HCT116 (cell line): ENCODE measurements at regions not wholly inside any gene's neighbourhood (a gene's known extent, or its start where the extent isn't known, plus 50 kb on each side); places are given as distances from the start of the nearest gene placed in this dataset.

ENCODE experiments used
- ATAC-seq: fragments of 200-7000 bp; cut with Tn5 transposase; 2 replicates; pipeline ENCODE4 v1.9.1; 2020; ENCODE audit warnings: mild to moderate bottlenecking, moderate library complexity
- BruUV-seq: library from RNA; stranded (reverse); fragments of 400-500 nt; replicated peaks from 2 replicates; lab custom pipeline; 2021; lab: Mats Ljungman, UMichigan
- CTCF ChIA-PET: fragments of 300-600 bp; sonication (Branson Sonifier 250); formaldehyde crosslinking; loops from one replicate; lab custom pipeline; 2021; ENCODE audit warnings: antibody characterized with exemption; lab: Charles Lee
- POLR2A ChIA-PET: fragments of 300-600, 350-600 bp; sonication (Branson Sonifier 250); formaldehyde crosslinking; loops from one replicate; lab custom pipeline; 2021; ENCODE audit warnings: antibody characterized with exemption; lab: Charles Lee
- RAD21 ChIA-PET, 2 experiments: fragments of 300-600 bp; sonication (Branson Sonifier 250); formaldehyde crosslinking; loops; one replicate each; lab custom pipeline; 2023; ENCODE audit warnings: low total read pairs in 2 of 2; ENCODE audit not compliant: uncharacterized antibody in 2 of 2, unreplicated experiment in 2 of 2, low non-redundant PET in 1 of 2; lab: Charles Lee
- DNase-seq: peaks from one replicate; pipeline ENCODE4 v3.0.0-alpha.2; 2010; ENCODE audit warnings: low read depth, low spot score
- H2AFZ ChIP-seq: fragments of 200-600 bp; shearing (Covaris generic), sonication (generic); 2 replicates; pipeline ENCODE4 v1.6.1; 2017; ENCODE audit warnings: low read depth, mixed run types, mixed read lengths, antibody characterized with exemption, low read length; ENCODE audit not compliant: poor library complexity, severe bottlenecking
- H3K27ac ChIP-seq: 2 replicates; pipeline ENCODE4 v1.5.1; 2012; ENCODE audit warnings: low read depth, low read length
- H3K27me3 ChIP-seq: fragments of 200-600 bp; sonication (generic); 2 replicates; pipeline ENCODE4 v1.6.1; 2016; ENCODE audit warnings: mixed run types, low read length, mixed read lengths; ENCODE audit not compliant: insufficient read depth
- H3K36me3 ChIP-seq, 2 experiments: fragments of 200-500 bp in 1 of 2; fragments of 200-600 bp in 1 of 2; sonication (Bioruptor generic) in 1 of 2; sonication (generic) in 1 of 2; 2 replicates each; pipeline versions ENCODE4 v1.5.1 to v1.6.1; 2014 to 2016; ENCODE audit warnings: low read length in 2 of 2, inconsistent platforms in 1 of 2, mixed read lengths in 1 of 2, mixed run types in 1 of 2; ENCODE audit not compliant: insufficient read depth in 2 of 2, control insufficient read depth in 1 of 2
- H3K4me1 ChIP-seq, 2 experiments: fragments of 200-600 bp in 1 of 2; sonication (generic) in 1 of 2; 2 replicates each; pipeline versions ENCODE4 v1.5.1 to v1.6.1; 2012 to 2017; ENCODE audit warnings: low read length in 2 of 2, inconsistent platforms in 1 of 2, mild to moderate bottlenecking in 1 of 2, mixed read lengths in 1 of 2, mixed run types in 1 of 2, moderate library complexity in 1 of 2; ENCODE audit not compliant: insufficient read depth in 2 of 2, control insufficient read depth in 1 of 2
- H3K4me2 ChIP-seq: fragments of 200-600 bp; sonication (generic); 2 replicates; pipeline ENCODE4 v1.6.1; 2017; ENCODE audit warnings: mixed run types, low read length, mixed read lengths
- H3K4me3 ChIP-seq, 2 experiments: fragments of 200-600 bp in 1 of 2; sonication (generic) in 1 of 2; replicated peaks in 1 of 2; 2 replicates each; pipeline ENCODE4 v1.5.1; 2011 to 2016; ENCODE audit warnings: low read length in 2 of 2, control low read depth in 1 of 2, low read depth in 1 of 2, mild to moderate bottlenecking in 1 of 2, mixed read lengths in 1 of 2, mixed run types in 1 of 2
- H3K79me2 ChIP-seq: fragments of 200-600 bp; sonication (generic); 2 replicates; pipeline ENCODE4 v1.6.1; 2017; ENCODE audit warnings: mild to moderate bottlenecking, mixed run types, low read length, moderate library complexity, mixed read lengths; ENCODE audit not compliant: insufficient read depth
- H3K9ac ChIP-seq: fragments of 200-600 bp; sonication (generic); 2 replicates; pipeline ENCODE4 v1.6.1; 2016; ENCODE audit warnings: low read length, mixed read lengths
- H3K9me2 ChIP-seq: fragments of 200-600 bp; sonication (generic), shearing (Covaris generic); 2 replicates; pipeline ENCODE4 v1.6.1; 2017; ENCODE audit warnings: mixed run types, mild to moderate bottlenecking, moderate library complexity; ENCODE audit not compliant: insufficient read depth
- H3K9me3 ChIP-seq, 2 experiments: fragments of 200-500 bp in 1 of 2; fragments of 200-600 bp in 1 of 2; sonication (Bioruptor generic) in 1 of 2; sonication (generic) in 1 of 2; 2 replicates each; pipeline ENCODE4 v1.6.1; 2014 to 2017; ENCODE audit warnings: low read length in 2 of 2, mixed read lengths in 2 of 2, inconsistent platforms in 1 of 2, low read depth in 1 of 2, mild to moderate bottlenecking in 1 of 2, mixed run types in 1 of 2, moderate library complexity in 1 of 2; ENCODE audit not compliant: control insufficient read depth in 1 of 2, insufficient read depth in 1 of 2
- H4K20me1 ChIP-seq: fragments of 200-600 bp; sonication (generic), shearing (Covaris generic); 2 replicates; pipeline ENCODE4 v1.6.1; 2017; ENCODE audit warnings: mixed run types, mild to moderate bottlenecking, moderate library complexity; ENCODE audit not compliant: insufficient read depth
- CBX3 ChIP-seq: IDR thresholded peaks from 2 replicates; pipeline ENCODE4 v1.6.1; 2012; ENCODE audit warnings: low read depth
- CEBPB ChIP-seq: IDR thresholded peaks from 2 replicates; pipeline ENCODE4 v1.6.1; 2012; ENCODE audit warnings: low read depth
- EGR1 ChIP-seq: IDR thresholded peaks from 2 replicates; pipeline ENCODE4 v1.6.1; 2012; ENCODE audit warnings: low read depth
- ELF1 ChIP-seq: IDR thresholded peaks from 2 replicates; pipeline ENCODE4 v1.6.1; 2012; ENCODE audit warnings: low read depth, borderline replicate concordance
- EZH2 ChIP-seq: fragments of 200-600 bp; sonication (generic); IDR thresholded peaks from 2 replicates; pipeline ENCODE4 v1.6.1; 2017; ENCODE audit warnings: antibody characterized with exemption, mixed run types
- EZH2phosphoT487 ChIP-seq: fragments of 200-600 bp; IDR thresholded peaks from 2 replicates; pipeline ENCODE4 v1.6.1; 2018; ENCODE audit warnings: antibody characterized with exemption, borderline replicate concordance
- MAX ChIP-seq: IDR thresholded peaks from 2 replicates; pipeline ENCODE4 v1.6.1; 2012
- POLR2A ChIP-seq: IDR thresholded peaks from 2 replicates; pipeline ENCODE4 v1.7.0; 2011; ENCODE audit warnings: borderline replicate concordance; ENCODE audit not compliant: insufficient read depth, insufficient read length; ENCODE audit errors: extremely low read depth
- POLR2AphosphoS5 ChIP-seq: IDR thresholded peaks from 2 replicates; pipeline ENCODE4 v1.6.1; 2011; ENCODE audit warnings: mild to moderate bottlenecking, low read depth, low read length, moderate library complexity
- REST ChIP-seq: IDR thresholded peaks from 2 replicates; pipeline ENCODE4 v1.6.1; 2012; ENCODE audit warnings: low read depth
- SIN3A ChIP-seq: IDR thresholded peaks from 2 replicates; pipeline ENCODE4 v1.6.1; 2012; ENCODE audit warnings: low read depth
- SP1 ChIP-seq: IDR thresholded peaks from 2 replicates; pipeline ENCODE4 v1.6.1; 2012; ENCODE audit warnings: low read depth
- SRF ChIP-seq: IDR thresholded peaks from 2 replicates; pipeline ENCODE4 v1.6.1; 2012; ENCODE audit warnings: low read depth
- TCF7L2 ChIP-seq: IDR thresholded peaks from 2 replicates; pipeline ENCODE4 v1.7.0; 2011; ENCODE audit warnings: borderline replicate concordance, inconsistent platforms; ENCODE audit not compliant: insufficient read depth, insufficient read length; ENCODE audit errors: extremely low read depth
- YY1 ChIP-seq: IDR thresholded peaks from 2 replicates; pipeline ENCODE4 v1.6.1; 2011; ENCODE audit warnings: low read length, low read depth, moderate library complexity, mild to moderate bottlenecking; ENCODE audit not compliant: insufficient replicate concordance; ENCODE audit errors: extremely low read depth
- ZFX ChIP-seq: fragments of 450-650 bp; IDR thresholded peaks from 2 replicates; pipeline ENCODE4 v1.6.1; 2017
- ZNF274 ChIP-seq: fragments of 200-500 bp; sonication (Bioruptor generic); IDR thresholded peaks from 2 replicates; pipeline ENCODE4 v1.6.1; 2014; ENCODE audit warnings: mild to moderate bottlenecking, low read depth, low read length, inconsistent platforms
- intact Hi-C: fragments of 100-400 bp; cut with micrococcal nuclease; formaldehyde crosslinking; loops from 2 replicates; pipeline ENCODE4 v1.10.0; 2022

- TF ChIP-seq ELF1 (no peak), REST (no peak), EZH2phosphoT487 (no peak), SRF (no peak), SP1 (no peak), EGR1 (no peak), CBX3 (no peak), TCF7L2 (no peak), ZFX (no peak)
These were observed 51.0 kb upstream of the GALR1 start (continued) for GRCh38 chr18:77198663-77199062.

GRCh38 chr18:77199707-77200106, 49.9 kb upstream of the GALR1 start:
- TF ChIP-seq SIN3A = no peak
- TF ChIP-seq EZH2 = no peak
- TF ChIP-seq POLR2AphosphoS5 = no peak
- TF ChIP-seq CEBPB = no peak
- no peak for TF ChIP-seq YY1
- no peak for TF ChIP-seq SP1
- no peak for TF ChIP-seq ZNF274
- no peak for TF ChIP-seq POLR2A
- TF ChIP-seq MAX = no peak
- Histone ChIP-seq H3K9ac (no peak overlapping the region), H2AFZ (no peak overlapping the region), H3K4me1 (peaks cover 0 to 9% of the 10 kb centered on the region in 2 experiments; a peak in 2 of 4 replicates), H4K20me1 (no peaks in the 10 kb centered on the region), H3K4me3 (no peak overlapping the region), H3K79me2 (no peaks in the 10 kb centered on the region), H3K9me2 (no peaks in the 10 kb centered on the region), H3K27me3 (no peaks in the 10 kb centered on the region), H3K4me2 (no peak overlapping the region), H3K27ac (no peak overlapping the region), H3K36me3 (no peaks in the 10 kb centered on the region), H3K9me3 (no peaks in the 10 kb centered on the region)
- BruUV-seq = no TSS peak
- ChIA-PET POLR2A (no interaction called here), CTCF (interaction anchor here (1.8 kb wide), 1 partner anchor 12 kb away, joined by 9 read pairs; no protein-coding TSS in a partner anchor), RAD21 (no interaction called here)
- intact Hi-C loops = loop anchor here (5.0 to 10.0 kb wide), 2 partner anchors 197 to 395 kb away; no protein-coding TSS in a partner anchor
- ATAC-seq (no peak), DNase-seq (no peak)
